ENCODE measurements at regions not wholly inside any gene's neighbourhood (a gene's known extent, or its start where the extent isn't known, plus 50 kb on each side); places are given as distances from the start of the nearest gene placed in this dataset.

GRCh38 chr5:15431923-15432322 is 68.1 kb upstream of the FBXL7 start:
- TF ChIP-seq CTCF (IDR thresholded peaks at IDR 0.05) (no peak), POLR2A (IDR thresholded peaks at IDR 0.05) (no peak)

Data from esophagus squamous epithelium (tissue), 4 donors.